A673 (cell line): ENCODE measurements at regions not wholly inside any gene's neighbourhood (a gene's known extent, or its start where the extent isn't known, plus 50 kb on each side); places are given as distances from the start of the nearest gene placed in this dataset.

Source experiments
- BruUV-seq: library from RNA; stranded (reverse); fragments of 400-500 nt; replicated peaks from 2 replicates; lab custom pipeline; 2021; lab: Mats Ljungman, UMichigan
- CTCF ChIA-PET: fragments of 300-600 bp; sonication (Branson Sonifier 250); formaldehyde crosslinking; loops from one replicate; lab custom pipeline; 2022; ENCODE audit warnings: antibody characterized with exemption; lab: Charles Lee
- POLR2A ChIA-PET: fragments of 300-600 bp; sonication (Branson Sonifier 250); formaldehyde crosslinking; loops from one replicate; lab custom pipeline; 2022; ENCODE audit warnings: antibody characterized with exemption; ENCODE audit not compliant: low non-redundant PET; lab: Charles Lee
- DNase-seq: peaks from one replicate; pipeline ENCODE4 v3.0.0-alpha.2; 2015; ENCODE audit warnings: low spot score
- H3K27ac ChIP-seq: fragments of 200-600 bp; sonication (generic); 2 replicates; pipeline ENCODE4 v1.5.1; 2016; ENCODE audit warnings: mixed run types, low read depth, mild to moderate bottlenecking, mixed read lengths, antibody characterized with exemption, low read length; ENCODE audit not compliant: poor library complexity, severe bottlenecking
- H3K27me3 ChIP-seq: fragments of 200-600 bp; sonication (generic); replicated peaks from 2 replicates; pipeline ENCODE4 v1.6.1; 2017; ENCODE audit warnings: mixed run types, low read depth, mild to moderate bottlenecking, mixed read lengths, antibody characterized with exemption, low read length; ENCODE audit not compliant: insufficient read depth, poor library complexity
- H3K36me3 ChIP-seq: fragments of 200-600 bp; sonication (generic); 2 replicates; pipeline ENCODE4 v1.6.1; 2016; ENCODE audit warnings: mixed run types, mild to moderate bottlenecking, mixed read lengths, antibody characterized with exemption, low read length; ENCODE audit not compliant: insufficient read depth, poor library complexity, severe bottlenecking
- H3K4me1 ChIP-seq: fragments of 200-600 bp; sonication (generic); 2 replicates; pipeline ENCODE4 v1.6.1; 2017; ENCODE audit warnings: mixed run types, mild to moderate bottlenecking, mixed read lengths, antibody characterized with exemption, low read length; ENCODE audit not compliant: insufficient read depth, poor library complexity, severe bottlenecking
- H3K4me3 ChIP-seq: fragments of 200-600 bp; sonication (generic); 2 replicates; pipeline ENCODE4 v1.5.1; 2016; ENCODE audit warnings: low read depth, mixed run types, mild to moderate bottlenecking, mixed read lengths, low read length; ENCODE audit not compliant: poor library complexity, severe bottlenecking
- H3K9me3 ChIP-seq: fragments of 200-600 bp; sonication (generic); 2 replicates; pipeline ENCODE4 v1.6.1; 2016; ENCODE audit warnings: mixed run types, low read depth, mild to moderate bottlenecking, mixed read lengths, antibody characterized with exemption, low read length; ENCODE audit not compliant: poor library complexity, severe bottlenecking
- CTCF ChIP-seq: fragments of 300-800, 200-600 bp; sonication (generic); conservative IDR thresholded peaks from 2 replicates; pipeline ENCODE4 v1.5.1; 2017; ENCODE audit warnings: low read depth, mild to moderate bottlenecking, antibody characterized with exemption, low read length, moderate library complexity, mixed read lengths
- EZH2 ChIP-seq: fragments of 200-600 bp; sonication (generic); IDR thresholded peaks from 2 replicates; pipeline ENCODE4 v1.6.1; 2017; ENCODE audit warnings: borderline replicate concordance, low read depth, mild to moderate bottlenecking, mixed read lengths, antibody characterized with exemption, low read length; ENCODE audit not compliant: poor library complexity, severe bottlenecking
- intact Hi-C: fragments of 100-400 bp; cut with micrococcal nuclease; formaldehyde crosslinking; loops from one replicate; pipeline ENCODE4 v1.10.0; 2022; ENCODE audit not compliant: unreplicated experiment

GRCh38 chr16:56140645-56141044 lies 50.6 kb upstream of the GNAO1 start:
- no peaks in the 10 kb centered on the region for H3K9me3 ChIP-seq
- TF ChIP-seq EZH2 (no peak), CTCF (no peak)
- intact Hi-C loops, result no loop called here
- no peak for DNase-seq
- POLR2A ChIA-PET, result no interaction called here
- H3K4me3 ChIP-seq, result no peak overlapping the region
- no peaks in the 10 kb centered on the region for H3K4me1 ChIP-seq
- H3K36me3 ChIP-seq, result no peaks in the 10 kb centered on the region
- CTCF ChIA-PET, result no interaction called here
- H3K27me3 ChIP-seq, result peaks cover 25% of the 10 kb centered on the region
- H3K27ac ChIP-seq, result no peak overlapping the region
- BruUV-seq, result no TSS peak

- no peaks in the 10 kb centered on the region for H3K9me3 ChIP-seq
- no peak for DNase-seq
- TF ChIP-seq EZH2 (no peak), CTCF (no peak)
- H3K27me3 ChIP-seq, result peaks cover 16% of the 10 kb centered on the region
- no peak overlapping the region for H3K27ac ChIP-seq
- no peaks in the 10 kb centered on the region for H3K4me1 ChIP-seq
- no peaks in the 10 kb centered on the region for H3K36me3 ChIP-seq
- BruUV-seq, result no TSS peak
- H3K4me3 ChIP-seq, result no peak overlapping the region
- CTCF ChIA-PET, result no interaction called here
- intact Hi-C loops, result no loop called here
- POLR2A ChIA-PET, result no interaction called here
Observed at GRCh38 chr16:56137269-56137668, 54.0 kb upstream of the GNAO1 start.

GRCh38 chr16:56136256-56136655 lies 55.0 kb upstream of the GNAO1 start:
- no peak overlapping the region for H3K27ac ChIP-seq
- no peaks in the 10 kb centered on the region for H3K4me1 ChIP-seq
- H3K27me3 ChIP-seq, result peaks cover 21% of the 10 kb centered on the region
- no peaks in the 10 kb centered on the region for H3K36me3 ChIP-seq
- BruUV-seq, result no TSS peak
- H3K4me3 ChIP-seq, result no peak overlapping the region
- ChIA-PET POLR2A (interaction anchor here (0.7 kb wide), 1 partner anchor 364 kb away, joined by 3 read pairs; no protein-coding TSS in a partner anchor), CTCF (no interaction called here)
- H3K9me3 ChIP-seq, result no peaks in the 10 kb centered on the region
- intact Hi-C loops, result no loop called here
- no peak for TF ChIP-seq EZH2
- TF ChIP-seq CTCF, result no peak
- no peak for DNase-seq
